ENCODE measurements at regions not wholly inside any gene's neighbourhood (a gene's known extent, or its start where the extent isn't known, plus 50 kb on each side); places are given as distances from the start of the nearest gene placed in this dataset.

GRCh38 chr5:58127255-58128220 lies 332.3 kb downstream of the PLK2 start:
- CTCF ChIA-PET: no interaction called here
- TF ChIP-seq CTCF (IDR thresholded peaks at IDR 0.05): no peak
- TF ChIP-seq EZH2 (IDR thresholded peaks at IDR 0.05; ENCODE audit: borderline replicate concordance, insufficient read depth, low read depth, low read length, poor library complexity, severe bottlenecking): no peak

GRCh38 chr5:58123501-58123900 lies 336.4 kb downstream of the PLK2 start:
- Histone ChIP-seq H3K9me3 (ENCODE audit: control extremely low read depth in 1 of 3, control insufficient read depth in 2 of 3, insufficient read depth in 1 of 3, low read length in 2 of 3) (no peaks in the 10 kb centered on the region), H3K27me3 (replicated peaks in 1 of 4; ENCODE audit: control extremely low read depth in 1 of 4, control insufficient read depth in 3 of 4, insufficient read depth in 4 of 4, low read length in 3 of 4) (no peaks in the 10 kb centered on the region), H3K4me2 (replicated peaks; ENCODE audit: low read depth, low read length, poor library complexity, severe bottlenecking) (no peak overlapping the region), H2AFZ (ENCODE audit: insufficient read depth, low read depth, low read length, poor library complexity, severe bottlenecking) (no peak overlapping the region), H4K20me1 (ENCODE audit: control insufficient read depth, insufficient read depth, low read length, poor library complexity, severe bottlenecking) (no peaks in the 10 kb centered on the region), H3K9ac (ENCODE audit: low read length) (no peak overlapping the region), H3K4me3 (ENCODE audit: control extremely low read depth in 1 of 5, extremely low read depth in 1 of 5, insufficient read depth in 1 of 5, low read depth in 2 of 5, low read length in 4 of 5) (no peak overlapping the region), H3K36me3 (replicated peaks in 1 of 2; ENCODE audit: control extremely low read depth in 1 of 2, control insufficient read depth in 1 of 2, extremely low read depth in 1 of 2, insufficient read depth in 2 of 2, low read length in 1 of 2) (no peaks in the 10 kb centered on the region), H3K4me1 (ENCODE audit: control insufficient read depth in 2 of 2, insufficient read depth in 2 of 2, low read length in 2 of 2) (no peaks in the 10 kb centered on the region), H3K79me2 (ENCODE audit: control insufficient read depth, insufficient read depth, low read length) (no peaks in the 10 kb centered on the region), H3K27ac (ENCODE audit: low read length in 2 of 2) (no peak overlapping the region)
- POLR2A ChIA-PET: no interaction called here
- WGBS (ENCODE audit: insufficient coverage): 97% methylated on average over 3 of the region's 4 CpGs
- no peaks in the 10 kb centered on the region for H3K4me1 Mint-ChIP-seq
- H3K27ac Mint-ChIP-seq: no peak overlapping the region
- no peaks in the 10 kb centered on the region for H3K9me3 Mint-ChIP-seq (ENCODE audit: insufficient read depth)
- no peak overlapping the region for H3K4me3 Mint-ChIP-seq
- DNase-seq: no peak
- no peaks in the 10 kb centered on the region for H3K27me3 Mint-ChIP-seq
- TF ChIP-seq EZH2 (IDR thresholded peaks at IDR 0.05; ENCODE audit: borderline replicate concordance, insufficient read depth, low read depth, low read length, poor library complexity, severe bottlenecking): no peak
- ATAC-seq (ENCODE audit: low read depth): no peak
- intact Hi-C loops (cut with micrococcal nuclease): no loop called here
- CTCF ChIA-PET: no interaction called here

More at GRCh38 chr5:58127255-58128220, 332.3 kb downstream of the PLK2 start:
- Histone ChIP-seq H3K4me3 (ENCODE audit: control extremely low read depth in 1 of 5, extremely low read depth in 1 of 5, insufficient read depth in 1 of 5, low read depth in 2 of 5, low read length in 4 of 5) (no peak overlapping the region), H3K79me2 (ENCODE audit: control insufficient read depth, insufficient read depth, low read length) (no peaks in the 10 kb centered on the region), H3K36me3 (replicated peaks in 1 of 2; ENCODE audit: control extremely low read depth in 1 of 2, control insufficient read depth in 1 of 2, extremely low read depth in 1 of 2, insufficient read depth in 2 of 2, low read length in 1 of 2) (no peaks in the 10 kb centered on the region), H2AFZ (ENCODE audit: insufficient read depth, low read depth, low read length, poor library complexity, severe bottlenecking) (no peak overlapping the region), H3K9me3 (ENCODE audit: control extremely low read depth in 1 of 3, control insufficient read depth in 2 of 3, insufficient read depth in 1 of 3, low read length in 2 of 3) (no peaks in the 10 kb centered on the region), H3K4me1 (ENCODE audit: control insufficient read depth in 2 of 2, insufficient read depth in 2 of 2, low read length in 2 of 2) (no peaks in the 10 kb centered on the region), H4K20me1 (ENCODE audit: control insufficient read depth, insufficient read depth, low read length, poor library complexity, severe bottlenecking) (no peaks in the 10 kb centered on the region), H3K4me2 (replicated peaks; ENCODE audit: low read depth, low read length, poor library complexity, severe bottlenecking) (no peak overlapping the region), H3K9ac (ENCODE audit: low read length) (no peak overlapping the region), H3K27me3 (replicated peaks in 1 of 4; ENCODE audit: control extremely low read depth in 1 of 4, control insufficient read depth in 3 of 4, insufficient read depth in 4 of 4, low read length in 3 of 4) (no peaks in the 10 kb centered on the region), H3K27ac (ENCODE audit: low read length in 2 of 2) (no peak overlapping the region)
- POLR2A ChIA-PET: no interaction called here
- Mint-ChIP-seq H3K4me1 (no peaks in the 10 kb centered on the region), H3K27me3 (peaks cover 6% of the 10 kb centered on the region), H3K4me3 (no peak overlapping the region), H3K9me3 (ENCODE audit: insufficient read depth) (no peaks in the 10 kb centered on the region), H3K27ac (no peak overlapping the region)
- 94% methylated on average over 9 of the region's 11 CpGs for WGBS (ENCODE audit: insufficient coverage)
- DNase-seq (no peak), ATAC-seq (ENCODE audit: low read depth) (no peak)
- intact Hi-C loops (cut with micrococcal nuclease): no loop called here
